Ovary (tissue), 3 donors: ENCODE measurements at regions not wholly inside any gene's neighbourhood (a gene's known extent, or its start where the extent isn't known, plus 50 kb on each side); places are given as distances from the start of the nearest gene placed in this dataset.

Source experiments
- EP300 ChIP-seq: sonication (generic); formaldehyde crosslinking; IDR thresholded peaks from one replicate; pipeline ENCODE4 v1.6.1; 2017; ENCODE audit warnings: antibody characterized with exemption
- POLR2A ChIP-seq: fragments of 450-650 bp; IDR thresholded peaks from one replicate; pipeline ENCODE4 v1.6.1; 2017; ENCODE audit warnings: antibody characterized with exemption, mild to moderate bottlenecking, moderate library complexity
- TF ChIP-seq, protein P1 (sequence below), 3 donors: fragments of 450-650 bp in 2 of 3; fragments of 200-600 bp in 1 of 3; IDR thresholded peaks; one replicate each; pipeline versions ENCODE4 v1.5.1 to v1.8.0; 2016 to 2022; ENCODE audit warnings: antibody characterized with exemption in 3 of 3, mild to moderate bottlenecking in 1 of 3
- donor health status: DM: no; HTN: no; CAD: no.

DNA sequence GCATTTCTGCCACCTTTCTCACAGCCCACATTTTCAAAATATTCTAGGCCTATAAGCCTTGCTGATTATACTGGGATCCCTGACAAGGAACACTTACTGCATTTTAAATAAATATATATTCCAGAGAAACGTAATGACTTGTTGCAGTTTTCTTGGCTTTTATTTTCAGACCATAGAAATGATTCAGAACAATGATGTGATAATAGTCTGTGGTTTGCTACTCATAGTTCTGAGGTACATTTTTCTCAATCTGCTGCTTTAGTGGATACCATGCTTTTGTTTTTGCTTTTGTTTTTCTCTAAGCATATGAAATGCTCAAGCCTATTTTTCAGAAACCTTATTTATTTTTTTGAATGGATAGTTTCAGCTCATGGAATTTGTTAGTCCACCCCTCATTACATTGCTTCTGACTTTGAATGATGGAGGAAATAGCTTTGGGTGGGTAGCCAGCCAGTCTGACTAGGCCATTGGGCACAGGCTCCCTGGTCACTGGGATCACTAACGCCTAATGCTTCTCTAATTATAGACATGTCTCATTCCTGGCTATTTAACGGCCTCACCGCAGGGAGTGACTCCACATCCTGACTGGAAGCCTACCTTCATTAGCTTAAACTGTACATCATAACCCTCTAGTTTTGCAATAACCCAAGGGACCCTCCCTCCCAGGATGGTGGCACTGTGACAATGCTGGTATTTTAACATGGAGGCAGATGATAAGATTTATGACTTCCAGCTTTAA, 66.1 kb downstream of the MBL2 start:
- TF ChIP-seq, protein P1, sequence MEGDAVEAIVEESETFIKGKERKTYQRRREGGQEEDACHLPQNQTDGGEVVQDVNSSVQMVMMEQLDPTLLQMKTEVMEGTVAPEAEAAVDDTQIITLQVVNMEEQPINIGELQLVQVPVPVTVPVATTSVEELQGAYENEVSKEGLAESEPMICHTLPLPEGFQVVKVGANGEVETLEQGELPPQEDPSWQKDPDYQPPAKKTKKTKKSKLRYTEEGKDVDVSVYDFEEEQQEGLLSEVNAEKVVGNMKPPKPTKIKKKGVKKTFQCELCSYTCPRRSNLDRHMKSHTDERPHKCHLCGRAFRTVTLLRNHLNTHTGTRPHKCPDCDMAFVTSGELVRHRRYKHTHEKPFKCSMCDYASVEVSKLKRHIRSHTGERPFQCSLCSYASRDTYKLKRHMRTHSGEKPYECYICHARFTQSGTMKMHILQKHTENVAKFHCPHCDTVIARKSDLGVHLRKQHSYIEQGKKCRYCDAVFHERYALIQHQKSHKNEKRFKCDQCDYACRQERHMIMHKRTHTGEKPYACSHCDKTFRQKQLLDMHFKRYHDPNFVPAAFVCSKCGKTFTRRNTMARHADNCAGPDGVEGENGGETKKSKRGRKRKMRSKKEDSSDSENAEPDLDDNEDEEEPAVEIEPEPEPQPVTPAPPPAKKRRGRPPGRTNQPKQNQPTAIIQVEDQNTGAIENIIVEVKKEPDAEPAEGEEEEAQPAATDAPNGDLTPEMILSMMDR (IDR thresholded peaks at IDR 0.05), result no peak
- TF ChIP-seq EP300, result no peak
- no peak for TF ChIP-seq POLR2A
